G401 (cell line): ENCODE measurements at regions not wholly inside any gene's neighbourhood (a gene's known extent, or its start where the extent isn't known, plus 50 kb on each side); places are given as distances from the start of the nearest gene placed in this dataset.
"Not testable (repeated sequence)": the region's sequence is repeated elsewhere in the genome, so short reads cannot be mapped to it uniquely, and the experiment has no call there.

ENCODE experiments used
- DNase-seq: peaks from one replicate; pipeline ENCODE4 v3.0.0-alpha.2; 2015; ENCODE audit warnings: low spot score
- in situ Hi-C: cut with HindIII; loops from 2 replicates; pipeline ENCODE4 v1.10.0; 2016; ENCODE audit warnings: low sequenced_read_pairs, mixed read lengths

DNA sequence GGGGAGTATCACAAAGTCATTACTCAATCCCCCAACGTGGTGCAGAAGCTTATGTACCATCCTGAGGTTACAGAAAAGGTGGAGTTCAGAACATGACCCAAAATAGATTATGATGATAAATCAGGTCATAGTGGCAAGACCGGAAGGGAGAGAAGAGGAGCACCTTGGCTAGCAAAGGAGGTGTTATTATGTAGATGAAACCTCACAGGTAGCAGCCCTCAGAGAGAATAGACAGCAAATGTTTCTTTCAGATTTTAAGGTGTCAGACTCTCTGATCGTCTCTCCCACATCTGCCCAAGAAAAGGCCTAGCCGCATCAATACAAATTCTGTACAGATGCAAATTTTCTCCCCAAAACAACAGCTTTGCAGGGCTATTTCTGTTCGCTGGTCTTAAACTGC is 88.3 kb upstream of the SEMA3D start:
- in situ Hi-C loops, result no loop called here

DNA sequence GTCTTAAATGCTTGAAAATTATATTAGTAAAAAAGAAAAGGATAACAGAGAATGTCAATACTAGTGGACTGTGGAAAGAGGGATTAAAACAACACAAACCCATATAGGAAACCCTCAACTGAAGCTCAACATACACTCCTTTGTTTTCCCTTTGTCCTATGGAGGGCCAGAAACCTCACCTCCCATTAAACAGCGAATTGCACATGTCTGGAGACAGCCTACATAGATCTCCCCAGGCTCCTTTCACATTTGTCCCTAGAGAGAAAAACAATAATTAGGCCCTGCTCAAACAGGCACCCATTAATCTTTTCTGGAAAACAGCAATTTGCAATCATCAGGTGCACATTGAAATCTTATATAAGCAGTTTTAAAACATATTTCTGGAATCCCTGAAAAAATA is 87.6 kb upstream of the SEMA3D start:
- in situ Hi-C loops, result no loop called here
- no peak for DNase-seq

More for the DNA sequence above, 88.3 kb upstream of the SEMA3D start:
- no peak for DNase-seq

DNA sequence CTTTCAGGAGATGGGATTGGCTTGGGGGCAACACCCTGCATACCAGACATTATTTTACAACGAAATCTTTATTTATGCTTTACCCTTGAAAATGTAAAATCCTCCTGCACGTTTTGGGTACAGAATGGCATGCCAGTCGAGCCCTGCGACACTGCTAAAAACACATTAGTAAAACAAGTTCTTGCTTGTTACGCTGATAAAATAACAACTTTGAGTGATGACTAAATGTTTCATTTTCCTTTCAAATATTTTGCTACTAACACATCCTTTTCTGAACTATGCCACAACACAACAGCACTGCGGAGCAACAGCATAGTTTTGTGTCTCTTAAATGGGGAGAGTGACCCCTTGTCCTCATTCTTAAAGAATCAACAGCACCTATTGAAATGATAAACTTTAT is 76.0 kb upstream of the SEMA3D start:
- DNase-seq, result no peak
- in situ Hi-C loops, result no loop called here

DNA sequence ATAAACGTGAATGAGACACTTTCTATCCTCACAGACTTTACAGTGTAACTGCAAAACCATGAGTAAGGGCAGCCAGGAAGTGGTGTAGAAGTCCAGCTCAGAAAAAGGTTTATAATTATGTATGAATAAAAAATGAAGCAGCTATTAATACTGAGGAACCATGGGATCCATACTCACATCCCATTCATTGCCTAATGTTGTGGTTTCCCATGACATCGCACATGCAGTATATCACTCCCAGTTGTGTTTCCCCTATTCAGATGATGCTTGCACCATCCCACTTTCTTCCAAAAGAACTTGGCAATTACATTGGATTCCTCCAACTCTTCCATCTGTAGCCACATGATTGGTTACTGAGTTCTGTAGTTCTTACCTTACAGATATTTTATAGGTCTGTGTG is 74.5 kb upstream of the SEMA3D start:
- DNase-seq, result no peak
- in situ Hi-C loops, result no loop called here

DNA sequence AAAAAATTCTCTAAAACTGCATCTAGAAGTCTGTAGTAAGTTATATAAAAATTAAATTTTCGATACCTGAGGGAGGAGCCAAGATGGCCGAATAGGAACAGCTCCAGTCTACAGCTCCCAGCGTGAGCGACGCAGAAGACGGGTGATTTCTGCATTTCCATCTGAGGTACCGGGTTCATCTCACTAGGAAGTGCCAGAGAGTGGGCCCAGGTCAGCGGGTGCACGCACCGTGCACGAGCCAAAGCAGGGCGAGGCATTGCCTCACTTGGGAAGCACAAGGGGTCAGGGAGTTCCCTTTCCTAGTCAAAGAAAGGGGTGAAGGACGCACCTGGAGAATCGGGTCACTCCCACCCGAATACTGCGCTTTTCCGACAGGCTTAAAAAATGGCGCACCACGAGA is 62.9 kb upstream of the SEMA3D start:
- in situ Hi-C loops, DNase-seq: not testable (repeated sequence)

GRCh38 chr7:85239109-85239508 is 52.3 kb upstream of the SEMA3D start:
- in situ Hi-C loops, result no loop called here
- DNase-seq, result no peak

- in situ Hi-C loops, result no loop called here
- DNase-seq, result no peak
Observed at GRCh38 chr7:85237721-85238120, 50.9 kb upstream of the SEMA3D start.
